Upper lobe of left lung (tissue), 6 donors: ENCODE measurements at regions not wholly inside any gene's neighbourhood (a gene's known extent, or its start where the extent isn't known, plus 50 kb on each side); places are given as distances from the start of the nearest gene placed in this dataset.

Experiments
- ATAC-seq, 2 donors: fragments of 200-7000 bp; cut with Tn5 transposase; one replicate each; pipeline ENCODE4 v1.9.1; 2022; ENCODE audit warnings: mild to moderate bottlenecking in 2 of 2, moderate library complexity in 2 of 2; ENCODE audit not compliant: low FRiP score in 2 of 2
- DNase-seq, 2 donors: peaks; one replicate each; pipeline ENCODE4 v3.0.0-alpha.2; 2019 to 2020
- H3K27ac ChIP-seq, 4 donors: fragments of 200-600 bp; sonication (generic); one replicate each; pipeline ENCODE4 v1.5.1; 2016 to 2019
- H3K27me3 ChIP-seq, 4 donors: fragments of 200-600 bp; sonication (generic); one replicate each; pipeline ENCODE4 v1.5.1; 2017 to 2019
- H3K36me3 ChIP-seq, 4 donors: fragments of 200-600 bp; sonication (generic); one replicate each; pipeline ENCODE4 v1.5.1; 2016 to 2019
- H3K4me1 ChIP-seq, 4 donors: fragments of 200-600 bp; sonication (generic); one replicate each; pipeline ENCODE4 v1.5.1; 2018 to 2019
- H3K4me3 ChIP-seq, 4 donors: fragments of 200-600 bp; sonication (generic); one replicate each; pipeline ENCODE4 v1.5.1; 2017 to 2019; ENCODE audit warnings: mild to moderate bottlenecking in 2 of 4, moderate library complexity in 1 of 4
- H3K9me3 ChIP-seq, 4 donors: fragments of 200-600 bp; sonication (generic); one replicate each; pipeline ENCODE4 v1.5.1; 2018 to 2019
- CTCF ChIP-seq, 6 experiments: fragments of 450-650 bp in 4 of 6; fragments of 200-600 bp in 2 of 6; sonication (generic) in 2 of 6; IDR thresholded peaks; one replicate each; pipeline ENCODE4 v1.5.1; 2016 to 2019; ENCODE audit warnings: antibody characterized with exemption in 6 of 6
- EP300 ChIP-seq, 4 donors: sonication (generic); formaldehyde crosslinking; IDR thresholded peaks; one replicate each; pipeline ENCODE4 v1.5.1; 2017; ENCODE audit warnings: antibody characterized with exemption in 4 of 4, control low read depth in 2 of 4
- POLR2A ChIP-seq, 4 donors: fragments of 450-650 bp; IDR thresholded peaks; one replicate each; pipeline ENCODE4 v1.5.1; 2016 to 2017; ENCODE audit warnings: antibody characterized with exemption in 4 of 4, mild to moderate bottlenecking in 2 of 4
- POLR2AphosphoS5 ChIP-seq, 2 donors: sonication (generic); formaldehyde crosslinking; IDR thresholded peaks; one replicate each; pipeline ENCODE4 v1.5.1; 2017; ENCODE audit warnings: antibody characterized with exemption in 2 of 2
- WGBS, 2 donors: methylation state at CpG; one replicate each; pipeline ENCODE4 v1.1.5; 2017 to 2018; 5-methylcytosine and 5-hydroxymethylcytosine counted together
- small RNA-seq, 4 donors: library from RNA; depleted of rRNA; stranded (forward); fragments of <200 nt; gene quantifications; one replicate each; pipeline ENCODE3, GENCODE V24; 2016
- donor health status: DM: no; HTN: no; CAD: no; lungs with moderate emphysema.
- donor health status: DM: no; HTN: yes; CAD: no; lungs with severe emphysema.

GRCh38 chr6:85705220-85705619, 62.5 kb upstream of the SYNCRIP start:
- Histone ChIP-seq H3K4me3 (no peak overlapping the region), H3K9me3 (no peaks in the 10 kb centered on the region), H3K27ac (no peak overlapping the region), H3K4me1 (no peaks in the 10 kb centered on the region), H3K27me3 (no peaks in the 10 kb centered on the region), H3K36me3 (no peaks in the 10 kb centered on the region)
- DNase-seq (peak in 1 of 2 donors; percentile 56), ATAC-seq (peak in 1 of 2 donors; percentile 14)
- TF ChIP-seq EP300 (IDR thresholded peaks at IDR 0.05) (no peak), POLR2A (IDR thresholded peaks at IDR 0.05) (no peak), POLR2AphosphoS5 (IDR thresholded peaks at IDR 0.05) (no peak), CTCF (IDR thresholded peaks at IDR 0.05) (no peak)
- WGBS, 2 donors = 98% methylated on average over 8 of the region's 8 CpGs; no CpG with 5 or more reads in 1 of the 2 donors

GRCh38 chr6:85703406-85703805, 60.7 kb upstream of the SYNCRIP start:
- TF ChIP-seq EP300 (IDR thresholded peaks at IDR 0.05) = no peak
- no peak for TF ChIP-seq CTCF (IDR thresholded peaks at IDR 0.05)
- TF ChIP-seq POLR2AphosphoS5 (IDR thresholded peaks at IDR 0.05) = no peak
- TF ChIP-seq POLR2A (IDR thresholded peaks at IDR 0.05) = no peak
- no peak for ATAC-seq
- Histone ChIP-seq H3K9me3 (no peaks in the 10 kb centered on the region), H3K4me1 (no peaks in the 10 kb centered on the region), H3K4me3 (no peak overlapping the region), H3K27me3 (no peaks in the 10 kb centered on the region), H3K36me3 (no peaks in the 10 kb centered on the region), H3K27ac (no peak overlapping the region)
- DNase-seq = no peak

Small RNA genes lying in the stretch of these regions (small RNA-seq; reads per million reads assigned to genes)
- 0 reads per million in 4 donors for gene RF00019
- gene RN7SL643P = 0 reads per million in 4 donors
- gene RNU4-12P = 0 reads per million in 4 donors
- gene RNU4-72P = 0 reads per million in 4 donors
- 0 reads per million in 4 donors for gene SMIM11P1
